GM18861 (cell line): ENCODE measurements at regions not wholly inside any gene's neighbourhood (a gene's known extent, or its start where the extent isn't known, plus 50 kb on each side); places are given as distances from the start of the nearest gene placed in this dataset.

Experiments used
- ATAC-seq: cut with Tn5 transposase; IDR thresholded peaks from one replicate; pipeline ENCODE4 v1.9.1; 2021; ENCODE audit not compliant: unreplicated experiment

DNA sequence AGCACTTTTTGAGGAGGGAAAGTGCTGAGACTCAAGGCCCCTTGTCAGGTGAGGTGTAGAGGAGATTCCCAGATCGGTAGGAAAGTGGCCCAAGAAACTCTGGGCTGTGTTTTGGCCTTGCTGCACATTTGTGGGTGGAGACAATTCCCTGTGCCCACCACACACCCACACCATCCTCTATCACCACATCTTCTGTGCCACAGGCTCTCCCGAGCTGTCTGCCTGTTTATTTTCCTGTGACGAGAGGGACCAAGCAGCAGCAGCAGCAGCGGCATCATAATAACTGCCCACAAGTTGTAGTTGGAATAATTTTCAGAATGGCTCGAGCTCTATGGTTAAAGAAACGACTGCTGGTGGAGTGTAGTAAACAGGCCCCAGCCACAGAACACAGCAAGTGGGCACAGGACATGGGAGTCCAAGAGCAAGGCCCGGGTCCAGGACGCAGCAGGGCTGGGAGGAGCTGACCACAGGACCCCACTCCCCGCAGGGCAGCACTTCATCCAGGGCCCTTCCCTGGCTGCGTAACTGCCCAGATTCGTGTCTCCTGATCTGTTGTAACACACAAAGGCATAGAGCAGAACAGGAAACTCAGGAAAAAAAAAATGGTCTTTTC, 55.6 kb upstream of the BCL2L14 start:
- ATAC-seq, result no peak

GRCh38 chr12:12016284-12017100, 54.2 kb upstream of the BCL2L14 start:
- ATAC-seq, result no peak

DNA sequence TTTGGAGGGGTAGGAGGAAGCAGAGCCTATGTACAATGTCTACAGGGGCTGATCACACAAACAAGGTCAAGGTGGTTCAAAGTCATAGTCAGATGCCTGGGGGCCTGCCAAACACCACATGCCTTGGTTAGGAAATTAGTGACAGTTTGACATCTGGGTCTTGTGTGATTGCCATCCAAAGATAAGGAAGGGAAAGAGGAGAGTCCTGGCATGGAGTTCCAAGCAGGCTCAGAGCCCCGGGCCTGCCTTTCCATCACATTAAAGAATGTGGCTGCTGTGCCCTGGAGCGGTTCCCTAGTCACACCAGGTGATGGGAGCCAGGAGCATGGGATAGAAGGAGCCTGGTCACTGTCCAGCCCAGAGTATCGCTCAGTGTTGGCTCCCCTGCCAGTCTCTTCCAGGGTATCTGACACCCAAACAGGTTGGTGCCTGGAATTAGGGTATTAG, 53.6 kb upstream of the BCL2L14 start:
- no peak for ATAC-seq

DNA sequence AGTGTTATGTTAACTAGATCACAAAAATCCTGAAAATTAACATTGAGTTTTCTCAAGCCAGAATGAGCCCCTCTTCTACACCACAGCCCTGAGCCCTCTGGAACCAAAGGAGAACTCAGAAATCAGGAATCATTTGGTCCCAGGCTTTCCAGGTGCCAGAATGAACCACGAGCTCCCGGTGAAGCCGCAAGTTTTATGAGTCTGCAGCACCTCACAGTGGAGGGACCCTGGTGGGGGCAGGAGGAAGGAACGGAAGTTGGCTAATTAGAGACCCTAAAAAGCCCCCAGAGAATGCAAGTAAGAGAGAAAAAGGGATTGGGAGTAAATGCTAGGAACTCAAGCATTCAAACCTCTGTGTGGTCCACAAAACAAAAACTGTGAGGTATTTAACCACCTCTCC, 52.9 kb upstream of the BCL2L14 start:
- no peak for ATAC-seq

GRCh38 chr12:12018454-12018853, 52.3 kb upstream of the BCL2L14 start:
- ATAC-seq, result no peak

GRCh38 chr12:12019881-12020280, 50.9 kb upstream of the BCL2L14 start:
- no peak for ATAC-seq

DNA sequence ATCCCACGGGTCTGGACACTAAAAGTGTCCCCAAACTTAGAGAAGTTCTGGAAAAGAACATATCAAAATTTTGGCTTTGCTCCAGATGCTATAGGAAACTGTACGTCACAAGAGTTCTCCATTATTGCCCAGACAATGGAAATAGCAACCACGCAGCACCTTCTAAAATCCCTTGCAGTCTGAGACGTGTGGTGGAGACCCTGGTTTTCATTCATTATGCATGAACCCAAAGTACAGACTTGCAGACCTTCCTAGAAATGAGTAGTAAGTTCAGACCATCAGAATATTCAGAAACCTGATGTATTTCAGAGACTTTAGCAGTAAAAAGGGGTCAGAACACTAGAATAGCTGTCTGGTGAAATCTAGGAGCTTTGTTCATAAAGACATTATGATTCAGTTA, 50.0 kb upstream of the BCL2L14 start:
- no peak for ATAC-seq
